NAMALWA (cell line): ENCODE measurements at regions not wholly inside any gene's neighbourhood (a gene's known extent, or its start where the extent isn't known, plus 50 kb on each side); places are given as distances from the start of the nearest gene placed in this dataset.

Experiments
- DNase-seq: peaks from one replicate; pipeline ENCODE4 v3.0.0-alpha.2; 2015; ENCODE audit warnings: low spot score

- no peak for DNase-seq
Measured at GRCh38 chr3:30496066-30496966, 110.1 kb upstream of the TGFBR2 start.

GRCh38 chr3:30498587-30498967 is 107.8 kb upstream of the TGFBR2 start:
- DNase-seq: no peak

GRCh38 chr3:30500666-30501399 is 105.6 kb upstream of the TGFBR2 start:
- DNase-seq: no peak

GRCh38 chr3:30501526-30501925 is 104.9 kb upstream of the TGFBR2 start:
- DNase-seq: no peak

GRCh38 chr3:30502051-30502741 is 104.2 kb upstream of the TGFBR2 start:
- DNase-seq: no peak

GRCh38 chr3:30502742-30503073 is 103.7 kb upstream of the TGFBR2 start:
- peak; percentile 6 for DNase-seq

GRCh38 chr3:30503446-30503845 is 103.0 kb upstream of the TGFBR2 start:
- no peak for DNase-seq

GRCh38 chr3:30504939-30505338 is 101.5 kb upstream of the TGFBR2 start:
- DNase-seq: no peak

- DNase-seq: no peak
Measured at GRCh38 chr3:30505866-30506520, 100.4 kb upstream of the TGFBR2 start.

- DNase-seq: no peak
Measured at GRCh38 chr3:30508339-30508738, 98.1 kb upstream of the TGFBR2 start.

- no peak for DNase-seq
Measured at GRCh38 chr3:30510596-30510995, 95.8 kb upstream of the TGFBR2 start.

GRCh38 chr3:30511524-30512251 is 94.7 kb upstream of the TGFBR2 start:
- DNase-seq: no peak

GRCh38 chr3:30512576-30512975 is 93.8 kb upstream of the TGFBR2 start:
- no peak for DNase-seq

- no peak for DNase-seq
Measured at GRCh38 chr3:30513374-30514152, 92.8 kb upstream of the TGFBR2 start.

GRCh38 chr3:30516238-30516637 is 90.2 kb upstream of the TGFBR2 start:
- no peak for DNase-seq

- no peak for DNase-seq
Measured at GRCh38 chr3:30518181-30518864, 88.1 kb upstream of the TGFBR2 start.

- DNase-seq: no peak
Measured at GRCh38 chr3:30518872-30519271, 87.5 kb upstream of the TGFBR2 start.

GRCh38 chr3:30520699-30521098 is 85.7 kb upstream of the TGFBR2 start:
- DNase-seq: no peak

GRCh38 chr3:30521156-30521715 is 85.2 kb upstream of the TGFBR2 start:
- DNase-seq: no peak

- no peak for DNase-seq
Measured at GRCh38 chr3:30522476-30522875, 83.9 kb upstream of the TGFBR2 start.
